Transverse colon (tissue), 4 donors: ENCODE measurements at regions not wholly inside any gene's neighbourhood (a gene's known extent, or its start where the extent isn't known, plus 50 kb on each side); places are given as distances from the start of the nearest gene placed in this dataset.

ENCODE experiments used
- DNase-seq: peaks from one replicate; pipeline ENCODE4 v3.0.0-alpha.2; 2019
- H3K27ac ChIP-seq, 4 donors: fragments of 200-600 bp; sonication (generic); 2 replicates each; pipeline ENCODE4 v1.5.1; 2016 to 2018; ENCODE audit warnings: inconsistent platforms in 4 of 4
- H3K27me3 ChIP-seq: fragments of 200-600 bp; sonication (generic); 2 replicates; pipeline ENCODE4 v1.5.1; 2017; ENCODE audit warnings: inconsistent platforms
- H3K36me3 ChIP-seq, 4 donors: fragments of 200-600 bp; sonication (generic); 2 replicates each; pipeline ENCODE4 v1.5.1; 2017 to 2019; ENCODE audit warnings: inconsistent platforms in 4 of 4
- H3K4me1 ChIP-seq, 4 donors: fragments of 200-600 bp; sonication (generic); 2 replicates each; pipeline ENCODE4 v1.5.1; 2017 to 2020; ENCODE audit warnings: inconsistent platforms in 4 of 4
- H3K4me3 ChIP-seq, 4 donors: fragments of 200-600 bp; sonication (generic); 1 replicate in 1 of 4; 2 replicates in 3 of 4; pipeline versions ENCODE4 v1.5.1 to v1.6.1; 2017 to 2019; ENCODE audit warnings: inconsistent platforms in 4 of 4
- H3K9me3 ChIP-seq, 2 donors: fragments of 200-600 bp; sonication (generic); 2 replicates each; pipeline ENCODE4 v1.5.1; 2017 to 2019; ENCODE audit warnings: inconsistent platforms in 2 of 2
- EP300 ChIP-seq: sonication (generic); formaldehyde crosslinking; IDR thresholded peaks from one replicate; pipeline ENCODE4 v1.6.1; 2017; ENCODE audit warnings: antibody characterized with exemption, low read depth
- POLR2A ChIP-seq: fragments of 450-650 bp; IDR thresholded peaks from one replicate; pipeline ENCODE4 v1.6.1; 2016; ENCODE audit warnings: antibody characterized with exemption, mild to moderate bottlenecking, moderate library complexity
- POLR2AphosphoS5 ChIP-seq, 3 donors: sonication (generic); formaldehyde crosslinking; IDR thresholded peaks; one replicate each; pipeline ENCODE4 v1.6.1; 2016; ENCODE audit warnings: antibody characterized with exemption in 3 of 3
- WGBS, 2 donors: methylation state at CpG; one replicate each; pipeline ENCODE4 v1.1.5; 2018; ENCODE audit warnings: low coverage in 1 of 2; 5-methylcytosine and 5-hydroxymethylcytosine counted together
- in situ Hi-C, 4 donors: fragments of 200-750 bp; cut with MboI; loops; one replicate each; pipeline versions ENCODE4 v1.15.0 to v1.15.1; 2017; ENCODE audit warnings: low sequenced_read_pairs in 3 of 4, low pct_ligation_motif_present in 1 of 4, low pct_unique_long_range_greater_than_20kb in 1 of 4
- intact Hi-C: fragments of 100-400 bp; cut with DNase I; formaldehyde crosslinking; loops from one replicate; pipeline ENCODE4 v1.15.1; 2023; ENCODE audit warnings: low total_unique reads
- TF ChIP-seq, protein P1 (sequence below), 5 experiments: fragments of 200-600 bp in 3 of 5; fragments of 450-650 bp in 2 of 5; sonication (generic) in 3 of 5; IDR thresholded peaks; 1 replicate in 2 of 5; 2 replicates in 3 of 5; pipeline ENCODE4 v1.5.1; 2016 to 2017; ENCODE audit warnings: antibody characterized with exemption in 5 of 5, inconsistent platforms in 3 of 5, mild to moderate bottlenecking in 2 of 5, moderate library complexity in 1 of 5

DNA sequence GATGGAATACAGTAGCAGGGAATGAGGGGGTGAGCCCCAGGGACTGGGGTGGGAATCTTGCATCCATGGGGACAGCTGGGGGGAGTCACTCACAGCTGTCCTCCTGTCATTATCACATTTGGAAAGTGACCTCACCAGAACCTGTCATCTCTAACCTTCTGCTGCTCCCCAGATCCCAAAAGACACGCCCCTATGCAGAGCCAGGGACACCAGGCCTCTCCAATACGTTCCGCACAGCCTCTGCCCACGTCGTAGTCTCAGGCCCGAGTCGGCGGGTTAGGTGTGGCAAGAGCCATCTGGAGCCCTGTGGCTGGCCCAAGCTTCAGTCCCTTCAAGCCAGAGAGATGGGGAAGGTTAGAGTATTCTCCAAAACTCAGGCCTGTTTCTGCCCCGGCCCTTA is 214.3 kb downstream of the ENGASE start:
- WGBS, 2 donors: 80% methylated on average over 9 of the region's 9 CpGs; no CpG with 5 or more reads in 1 of the 2 donors
- intact Hi-C loops (no loop called here), in situ Hi-C loops (no loop called here)
- Histone ChIP-seq H3K36me3 (no peaks in the 10 kb centered on the region), H3K27me3 (no peaks in the 10 kb centered on the region), H3K9me3 (no peaks in the 10 kb centered on the region), H3K4me3 (no peak overlapping the region), H3K27ac (no peak overlapping the region), H3K4me1 (no peaks in the 10 kb centered on the region)
- DNase-seq: no peak
- TF ChIP-seq EP300: no peak
- TF ChIP-seq POLR2AphosphoS5 (IDR thresholded peaks at IDR 0.05): no peak
- TF ChIP-seq, protein P1, sequence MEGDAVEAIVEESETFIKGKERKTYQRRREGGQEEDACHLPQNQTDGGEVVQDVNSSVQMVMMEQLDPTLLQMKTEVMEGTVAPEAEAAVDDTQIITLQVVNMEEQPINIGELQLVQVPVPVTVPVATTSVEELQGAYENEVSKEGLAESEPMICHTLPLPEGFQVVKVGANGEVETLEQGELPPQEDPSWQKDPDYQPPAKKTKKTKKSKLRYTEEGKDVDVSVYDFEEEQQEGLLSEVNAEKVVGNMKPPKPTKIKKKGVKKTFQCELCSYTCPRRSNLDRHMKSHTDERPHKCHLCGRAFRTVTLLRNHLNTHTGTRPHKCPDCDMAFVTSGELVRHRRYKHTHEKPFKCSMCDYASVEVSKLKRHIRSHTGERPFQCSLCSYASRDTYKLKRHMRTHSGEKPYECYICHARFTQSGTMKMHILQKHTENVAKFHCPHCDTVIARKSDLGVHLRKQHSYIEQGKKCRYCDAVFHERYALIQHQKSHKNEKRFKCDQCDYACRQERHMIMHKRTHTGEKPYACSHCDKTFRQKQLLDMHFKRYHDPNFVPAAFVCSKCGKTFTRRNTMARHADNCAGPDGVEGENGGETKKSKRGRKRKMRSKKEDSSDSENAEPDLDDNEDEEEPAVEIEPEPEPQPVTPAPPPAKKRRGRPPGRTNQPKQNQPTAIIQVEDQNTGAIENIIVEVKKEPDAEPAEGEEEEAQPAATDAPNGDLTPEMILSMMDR (IDR thresholded peaks at IDR 0.05): no peak
- no peak for TF ChIP-seq POLR2A

DNA sequence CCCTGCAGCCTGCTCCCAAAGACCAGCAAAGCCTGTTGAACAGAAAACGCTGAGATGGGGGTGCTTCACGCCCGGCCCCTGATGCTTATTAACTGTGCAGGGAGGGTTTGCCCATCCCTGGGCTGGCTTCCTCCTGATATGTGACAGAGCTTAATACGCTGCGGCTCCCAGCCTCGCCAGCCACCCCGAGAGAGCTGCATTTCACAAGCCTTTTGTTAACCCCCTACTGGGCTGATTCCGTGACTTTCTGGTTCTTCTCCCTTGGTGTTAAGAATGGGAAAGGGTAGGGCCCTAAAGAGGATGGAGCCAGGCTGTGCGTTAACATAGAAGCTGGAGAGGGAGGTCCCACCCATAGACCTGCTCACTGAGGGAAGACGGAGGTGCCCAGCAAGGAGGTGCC is 211.8 kb downstream of the ENGASE start:
- 38% methylated on average over 10 of the region's 10 CpGs; no CpG with 5 or more reads in 1 of the 2 donors for WGBS, 2 donors
- H3K4me1 ChIP-seq: no peaks in the 10 kb centered on the region
- no peaks in the 10 kb centered on the region for H3K36me3 ChIP-seq
- in situ Hi-C loops (no loop called here), intact Hi-C loops (no loop called here)
- H3K9me3 ChIP-seq: no peaks in the 10 kb centered on the region
- DNase-seq: no peak
- no peak overlapping the region for H3K4me3 ChIP-seq
- TF ChIP-seq POLR2AphosphoS5 (IDR thresholded peaks at IDR 0.05): no peak
- no peak for TF ChIP-seq POLR2A
- TF ChIP-seq, protein P1 (IDR thresholded peaks at IDR 0.05): no peak
- no peak for TF ChIP-seq EP300
- H3K27me3 ChIP-seq: no peaks in the 10 kb centered on the region
- no peak overlapping the region for H3K27ac ChIP-seq

DNA sequence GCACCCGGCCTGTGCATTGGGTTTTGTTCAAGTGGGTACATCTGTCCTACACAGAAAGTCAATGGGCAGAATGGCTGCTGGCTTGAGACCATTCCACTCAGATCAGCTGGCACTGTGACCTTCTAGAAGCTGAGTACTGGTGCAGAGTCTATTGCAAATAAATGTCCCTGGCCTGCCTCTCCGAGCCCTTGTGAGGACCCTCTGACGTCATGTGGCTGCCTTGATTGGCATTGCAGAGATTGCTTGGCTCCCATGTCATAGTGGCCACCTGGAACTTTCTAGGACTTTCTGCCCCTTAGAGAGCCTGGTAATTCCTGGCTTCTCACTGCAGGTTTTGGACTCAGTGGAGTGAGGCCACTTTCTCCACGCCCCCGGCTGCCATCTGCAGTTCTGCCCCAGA is 211.3 kb downstream of the ENGASE start:
- WGBS, 2 donors: 53 to 69% methylated on average over 4 to 5 of the region's 5 CpGs
- no peaks in the 10 kb centered on the region for H3K36me3 ChIP-seq
- no peaks in the 10 kb centered on the region for H3K4me1 ChIP-seq
- in situ Hi-C loops (no loop called here), intact Hi-C loops (no loop called here)
- H3K9me3 ChIP-seq: no peaks in the 10 kb centered on the region
- H3K4me3 ChIP-seq: no peak overlapping the region
- no peak overlapping the region for H3K27ac ChIP-seq
- DNase-seq: no peak
- TF ChIP-seq, protein P1 (IDR thresholded peaks at IDR 0.05): no peak
- TF ChIP-seq POLR2A (no peak), POLR2AphosphoS5 (IDR thresholded peaks at IDR 0.05) (no peak), EP300 (no peak)
- H3K27me3 ChIP-seq: no peaks in the 10 kb centered on the region

DNA sequence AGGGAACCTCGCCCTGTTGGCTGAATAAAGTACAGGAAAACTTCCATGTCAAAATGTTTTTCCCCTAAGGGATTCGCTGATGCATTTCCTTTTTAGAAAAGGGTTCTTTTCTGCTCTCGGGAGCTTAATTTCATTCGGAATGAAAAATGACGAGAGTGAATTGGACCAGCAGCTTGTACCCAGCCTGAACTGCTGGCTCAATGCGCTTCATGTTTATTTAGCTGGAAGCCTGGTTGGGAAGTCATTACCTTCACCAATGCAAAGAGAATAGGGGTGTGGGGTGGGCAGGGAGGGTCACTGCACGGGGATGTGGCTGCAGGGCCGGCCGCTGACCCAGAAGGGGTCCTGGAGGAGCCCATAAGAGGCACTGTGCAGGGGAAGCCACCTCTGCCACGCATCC is 207.7 kb downstream of the ENGASE start:
- WGBS, 2 donors: 59 to 82% methylated on average over 5 to 10 of the region's 10 CpGs
- intact Hi-C loops: no loop called here
- TF ChIP-seq, protein P1 (IDR thresholded peaks at IDR 0.05): no peak
- TF ChIP-seq POLR2A (no peak), EP300 (no peak), POLR2AphosphoS5 (IDR thresholded peaks at IDR 0.05) (no peak)
- H3K27ac ChIP-seq: no peak overlapping the region
- H3K9me3 ChIP-seq: no peaks in the 10 kb centered on the region
- H3K36me3 ChIP-seq: no peaks in the 10 kb centered on the region
- no peak overlapping the region for H3K4me3 ChIP-seq
- no peaks in the 10 kb centered on the region for H3K27me3 ChIP-seq
- in situ Hi-C loops: no loop called here
- DNase-seq: no peak
- H3K4me1 ChIP-seq: no peaks in the 10 kb centered on the region
